Progenitor cell of endocrine pancreas (in vitro differentiated cells): ENCODE measurements at regions not wholly inside any gene's neighbourhood (a gene's known extent, or its start where the extent isn't known, plus 50 kb on each side); places are given as distances from the start of the nearest gene placed in this dataset.
"Not testable (repeated sequence)": the region's sequence is repeated elsewhere in the genome, so short reads cannot be mapped to it uniquely, and the experiment has no call there.

Experiments
- DNase-seq: peaks from one replicate; pipeline ENCODE4 v3.0.0; 2021; ENCODE audit warnings: low spot score; ENCODE audit not compliant: unreplicated experiment
- H3K27ac Mint-ChIP-seq: 2 replicates; pipeline ENCODE4 v1.8.0; 2021; ENCODE audit warnings: mild to moderate bottlenecking, moderate library complexity, mixed read lengths
- H3K27me3 Mint-ChIP-seq: 2 replicates; pipeline ENCODE4 v1.8.0; 2021; ENCODE audit warnings: mixed read lengths
- H3K36me3 Mint-ChIP-seq: 2 replicates; pipeline ENCODE4 v1.8.0; 2022; ENCODE audit warnings: mixed read lengths; ENCODE audit not compliant: insufficient read depth
- H3K4me1 Mint-ChIP-seq: 2 replicates; pipeline ENCODE4 v1.8.0; 2021; ENCODE audit warnings: low read depth, mixed read lengths
- H3K4me3 Mint-ChIP-seq: 2 replicates; pipeline ENCODE4 v1.8.0; 2021; ENCODE audit warnings: low read depth, mild to moderate bottlenecking, moderate library complexity, mixed read lengths
- H3K9me3 Mint-ChIP-seq: 2 replicates; pipeline ENCODE4 v1.8.0; 2021; ENCODE audit warnings: low read depth, mixed read lengths
- CTCF ChIP-seq: fragments of 200-600 bp; sonication (generic); IDR thresholded peaks from one replicate; pipeline ENCODE4 v1.5.0; 2021; ENCODE audit warnings: antibody characterized with exemption, mild to moderate bottlenecking; ENCODE audit not compliant: unreplicated experiment

- no peak for DNase-seq
- no peak overlapping the region for H3K27ac Mint-ChIP-seq
- H3K27me3 Mint-ChIP-seq: no peaks in the 10 kb centered on the region
- H3K4me3 Mint-ChIP-seq: no peak overlapping the region
- no peak for TF ChIP-seq CTCF
- H3K9me3 Mint-ChIP-seq: peaks cover 3% of the 10 kb centered on the region
- H3K36me3 Mint-ChIP-seq: no peaks in the 10 kb centered on the region
- H3K4me1 Mint-ChIP-seq: no peaks in the 10 kb centered on the region
Observed at GRCh38 chr3:164352991-164353390, 725.3 kb downstream of the SI start.

GRCh38 chr3:164351131-164351530 lies 727.2 kb downstream of the SI start:
- no peaks in the 10 kb centered on the region for H3K4me1 Mint-ChIP-seq
- no peaks in the 10 kb centered on the region for H3K36me3 Mint-ChIP-seq
- DNase-seq: no peak
- H3K4me3 Mint-ChIP-seq: no peak overlapping the region
- H3K9me3 Mint-ChIP-seq: peaks cover 14% of the 10 kb centered on the region
- no peaks in the 10 kb centered on the region for H3K27me3 Mint-ChIP-seq
- H3K27ac Mint-ChIP-seq: no peak overlapping the region
- TF ChIP-seq CTCF: no peak

- DNase-seq: not testable (repeated sequence)
Observed at GRCh38 chr3:164342206-164342605, 736.1 kb downstream of the SI start.

GRCh38 chr3:164341086-164341485 lies 737.2 kb downstream of the SI start:
- Mint-ChIP-seq H3K27me3 (peaks cover 5% of the 10 kb centered on the region), H3K27ac (no peak overlapping the region), H3K9me3 (peaks cover 4% of the 10 kb centered on the region), H3K4me3 (peak overlapping the region; percentile 73), H3K4me1 (peaks cover 3% of the 10 kb centered on the region), H3K36me3 (no peaks in the 10 kb centered on the region)
- no peak for TF ChIP-seq CTCF
- no peak for DNase-seq

More at GRCh38 chr3:164342206-164342605, 736.1 kb downstream of the SI start:
- H3K4me3 Mint-ChIP-seq, H3K36me3 Mint-ChIP-seq, H3K27ac Mint-ChIP-seq, H3K4me1 Mint-ChIP-seq, H3K27me3 Mint-ChIP-seq: not testable (repeated sequence)
- peaks cover 13% of the 10 kb centered on the region for H3K9me3 Mint-ChIP-seq

- Mint-ChIP-seq H3K36me3 (no peaks in the 10 kb centered on the region), H3K4me1 (peaks cover 5% of the 10 kb centered on the region), H3K27me3 (peaks cover 5% of the 10 kb centered on the region), H3K4me3 (peak overlapping the region; percentile 73), H3K27ac (no peak overlapping the region), H3K9me3 (no peaks in the 10 kb centered on the region)
- TF ChIP-seq CTCF: no peak
- DNase-seq: no peak
Observed at GRCh38 chr3:164340273-164340672, 738.0 kb downstream of the SI start.

- Mint-ChIP-seq H3K27me3 (no peaks in the 10 kb centered on the region), H3K36me3 (no peaks in the 10 kb centered on the region), H3K4me3 (peak overlapping the region; percentile 27), H3K9me3 (no peaks in the 10 kb centered on the region), H3K27ac (peak overlapping the region; percentile 90), H3K4me1 (peaks cover 28% of the 10 kb centered on the region)
- no peak for DNase-seq
- TF ChIP-seq CTCF: no peak
Observed at GRCh38 chr3:164332831-164333802, 745.2 kb downstream of the SI start.
